ENCODE measurements at regions not wholly inside any gene's neighbourhood (a gene's known extent, or its start where the extent isn't known, plus 50 kb on each side); places are given as distances from the start of the nearest gene placed in this dataset.
"Not testable (repeated sequence)": the region's sequence is repeated elsewhere in the genome, so short reads cannot be mapped to it uniquely, and the experiment has no call there.

- FAIRE-seq: no peak
Observed at GRCh38 chr1:70760154-70760553, 287.5 kb downstream of the PTGER3 start.

- no peak for FAIRE-seq
Observed at GRCh38 chr1:70762386-70762785, 285.2 kb downstream of the PTGER3 start.

DNA sequence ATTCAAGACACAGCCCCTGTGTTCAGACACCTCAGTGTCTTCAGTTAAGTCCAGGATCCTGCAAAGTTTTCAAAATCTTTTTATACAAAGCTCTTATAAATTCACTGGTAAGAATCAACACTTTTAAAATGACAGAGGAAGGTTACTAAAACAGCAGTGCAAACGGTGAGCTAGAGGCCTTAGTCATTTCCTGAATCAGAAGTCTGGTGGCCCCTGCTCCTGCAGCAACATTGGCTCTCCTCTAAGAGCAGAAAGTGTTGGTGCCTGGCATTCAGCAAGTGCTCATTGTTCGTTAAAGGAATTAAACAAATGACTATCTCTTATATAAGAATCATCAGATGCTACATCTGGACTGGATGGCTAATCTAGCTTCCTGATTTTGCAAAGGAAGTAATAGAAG is 282.9 kb downstream of the PTGER3 start:
- no peak for FAIRE-seq

- FAIRE-seq: no peak
Observed at GRCh38 chr1:70767377-70767776, 280.2 kb downstream of the PTGER3 start.

- no peak for FAIRE-seq
Observed at GRCh38 chr1:70768216-70768615, 279.4 kb downstream of the PTGER3 start.

GRCh38 chr1:70778056-70778762 is 269.4 kb downstream of the PTGER3 start:
- no peak for FAIRE-seq

GRCh38 chr1:70778934-70779333 is 268.7 kb downstream of the PTGER3 start:
- FAIRE-seq: no peak

DNA sequence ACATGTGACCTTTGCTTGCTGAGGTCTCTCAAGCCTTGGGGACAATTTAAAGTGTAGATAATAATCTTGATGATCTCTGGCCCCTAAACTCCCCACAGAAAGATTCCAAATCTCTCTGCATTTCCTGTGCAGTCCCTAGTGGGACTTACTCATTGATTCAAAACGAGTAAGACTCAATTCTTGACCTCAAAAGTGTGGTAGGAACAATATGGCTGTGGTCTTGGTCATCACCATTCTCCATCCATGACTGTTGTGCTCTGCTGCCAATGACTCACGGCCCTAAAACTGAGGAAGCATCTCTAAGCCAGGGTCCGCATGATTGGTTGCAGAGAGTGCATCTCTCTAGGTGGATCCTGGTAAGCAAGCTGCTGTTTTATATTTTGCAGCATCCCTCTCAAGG is 268.0 kb downstream of the PTGER3 start:
- FAIRE-seq: no peak

DNA sequence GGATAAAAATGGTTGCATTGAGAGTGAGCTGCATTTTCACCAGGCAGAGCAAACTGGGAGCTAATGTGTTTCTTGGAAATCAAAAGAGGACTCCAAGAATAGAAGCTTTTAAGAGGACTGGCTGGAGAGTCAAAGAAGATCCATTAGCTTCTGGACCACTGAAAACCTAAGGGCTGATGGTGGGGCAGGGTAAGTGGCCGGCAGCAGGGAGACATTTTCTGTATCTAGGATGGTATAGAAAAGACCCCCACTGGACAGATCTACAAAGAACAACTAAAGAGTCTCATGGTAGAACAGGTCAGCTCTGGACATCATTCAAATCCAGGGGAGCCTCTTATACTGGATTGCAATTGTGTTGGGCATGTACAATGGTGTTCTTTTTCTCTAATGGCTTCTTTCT is 262.3 kb downstream of the PTGER3 start:
- no peak for FAIRE-seq

GRCh38 chr1:70790232-70790923 is 257.2 kb downstream of the PTGER3 start:
- no peak for FAIRE-seq

- not testable (repeated sequence) for FAIRE-seq
Observed at GRCh38 chr1:70795064-70795463, 252.6 kb downstream of the PTGER3 start.

- FAIRE-seq: not testable (repeated sequence)
Observed at GRCh38 chr1:70796298-70796697, 251.3 kb downstream of the PTGER3 start.

GRCh38 chr1:70802625-70803024 is 245.0 kb downstream of the PTGER3 start:
- not testable (repeated sequence) for FAIRE-seq

GRCh38 chr1:70805641-70806040 is 242.0 kb downstream of the PTGER3 start:
- FAIRE-seq: no peak

GRCh38 chr1:70807088-70807664 is 240.4 kb downstream of the PTGER3 start:
- no peak for FAIRE-seq

DNA sequence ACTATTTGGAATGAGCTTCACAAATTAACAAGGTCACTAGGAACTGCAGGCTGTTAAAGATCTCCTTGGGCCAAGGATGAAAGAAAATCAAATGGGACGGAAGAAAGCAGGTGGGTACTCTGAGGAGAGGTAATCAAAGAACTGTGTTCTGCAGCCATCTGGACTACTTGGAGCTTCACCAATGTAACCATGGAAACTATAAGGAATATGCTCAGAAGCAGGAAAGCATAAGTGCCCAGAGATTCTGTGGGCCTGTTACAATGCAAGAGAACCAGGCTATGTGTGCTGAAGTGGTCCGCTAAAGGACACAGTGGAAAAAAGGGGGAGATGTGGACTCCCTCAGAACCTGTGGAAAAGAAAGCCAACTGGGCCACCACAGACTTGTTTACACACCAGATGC is 238.5 kb downstream of the PTGER3 start:
- no peak for FAIRE-seq

GRCh38 chr1:70811815-70812214 is 235.8 kb downstream of the PTGER3 start:
- FAIRE-seq: no peak

DNA sequence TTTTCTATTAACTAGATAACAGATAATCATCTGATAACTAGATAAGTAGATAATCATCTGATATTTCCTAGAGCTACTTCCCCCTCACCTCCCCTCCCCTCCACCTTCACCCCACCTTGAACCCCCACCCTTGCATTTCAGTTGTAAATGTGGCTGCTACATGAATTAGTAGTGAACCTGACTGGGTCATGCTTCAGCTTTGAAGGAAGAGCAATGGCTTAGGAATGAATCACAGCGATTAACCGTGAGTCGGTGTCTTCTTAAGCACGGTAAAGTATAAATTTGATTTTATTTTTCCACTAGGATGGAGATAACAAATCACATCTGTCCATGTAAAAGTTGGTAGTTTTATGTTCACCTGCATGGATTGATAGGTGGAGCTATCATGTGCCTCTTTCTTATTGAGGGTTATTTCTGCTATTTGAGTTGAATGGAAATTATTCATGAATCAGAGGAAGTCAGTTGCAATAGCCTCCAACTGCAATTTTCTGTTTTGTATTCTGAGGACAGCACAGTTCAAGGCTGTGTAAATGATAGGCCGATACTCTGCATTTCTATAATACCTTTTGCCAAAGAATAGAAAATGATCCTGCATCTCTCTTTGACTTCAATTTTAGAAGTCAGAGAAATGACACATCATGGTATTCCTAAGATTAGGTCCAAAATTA is 235.0 kb downstream of the PTGER3 start:
- FAIRE-seq: no peak

DNA sequence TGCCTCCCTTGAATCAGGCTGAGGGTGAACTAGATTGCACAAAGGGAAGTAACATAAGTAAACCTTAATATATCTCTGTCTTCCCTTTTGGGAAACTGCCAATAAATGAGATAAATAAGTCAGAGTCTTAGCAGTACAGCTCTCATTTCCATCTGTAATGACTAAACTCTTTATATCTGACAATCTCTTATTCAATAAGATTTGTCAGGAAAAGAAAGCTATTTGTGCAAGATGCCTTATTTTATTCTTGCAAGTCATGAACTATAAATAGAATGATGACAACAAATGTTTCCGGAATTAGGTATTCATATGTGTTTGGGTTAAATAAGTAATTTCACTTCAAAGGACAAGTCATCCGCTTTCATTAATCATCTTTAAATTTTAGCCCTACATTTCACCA is 229.2 kb downstream of the PTGER3 start:
- FAIRE-seq: no peak

GRCh38 chr1:70819231-70819630 is 228.4 kb downstream of the PTGER3 start:
- no peak for FAIRE-seq

GRCh38 chr1:70819785-70820184 is 227.8 kb downstream of the PTGER3 start:
- FAIRE-seq: no peak

GRCh38 chr1:70820396-70820795 is 227.2 kb downstream of the PTGER3 start:
- FAIRE-seq: no peak

- FAIRE-seq: no peak
Observed at GRCh38 chr1:70820995-70821394, 226.6 kb downstream of the PTGER3 start.

GRCh38 chr1:70826428-70826827 is 221.2 kb downstream of the PTGER3 start:
- no peak for FAIRE-seq
